ENCODE measurements at regions not wholly inside any gene's neighbourhood (a gene's known extent, or its start where the extent isn't known, plus 50 kb on each side); places are given as distances from the start of the nearest gene placed in this dataset.
A peak's percentile ranks its signal among the peaks of the same experiment; 100 is the strongest.

- H3K4me1 Mint-ChIP-seq: peaks cover 37% of the 10 kb centered on the region
- H3K9me3 Mint-ChIP-seq: no peaks in the 10 kb centered on the region
- DNase-seq (ENCODE audit: low spot score in 2 of 2) (no peak), ATAC-seq (replicated peaks; ENCODE audit: extremely low read depth, poor library complexity, severe bottlenecking) (no peak)
- H3K27ac Mint-ChIP-seq (ENCODE audit: low read depth): peak overlapping the region; percentile 21
- no peaks in the 10 kb centered on the region for H3K27me3 Mint-ChIP-seq
- H3K4me3 Mint-ChIP-seq: peak overlapping the region; percentile 50
- H3K36me3 Mint-ChIP-seq (ENCODE audit: insufficient read depth): peaks cover 2% of the 10 kb centered on the region
Observed at GRCh38 chr14:98965076-98965475, 306.9 kb downstream of the BCL11B start.

DNA sequence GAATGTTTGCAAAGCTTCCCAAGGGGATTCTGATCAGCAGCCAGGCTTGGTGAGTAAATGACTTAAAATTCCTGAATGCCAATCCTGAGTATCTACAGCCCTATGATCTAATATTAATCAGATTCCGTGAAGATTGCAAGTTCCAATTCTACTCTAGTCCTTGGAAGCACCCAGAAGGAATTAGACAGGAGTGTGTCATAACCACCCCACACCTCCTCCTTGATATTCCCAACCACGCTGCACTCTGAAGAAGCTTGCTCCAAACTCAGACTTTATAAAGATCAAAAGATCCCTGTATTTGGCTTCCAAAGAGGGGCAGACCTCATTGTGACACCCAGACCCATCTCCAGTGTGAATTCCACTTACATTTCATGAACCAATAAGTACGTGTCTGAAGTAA is 306.0 kb downstream of the BCL11B start:
- Mint-ChIP-seq H3K9me3 (no peaks in the 10 kb centered on the region), H3K36me3 (ENCODE audit: insufficient read depth) (peaks cover 2% of the 10 kb centered on the region), H3K4me1 (peaks cover 37% of the 10 kb centered on the region), H3K27ac (ENCODE audit: low read depth) (peak overlapping the region; percentile 21), H3K4me3 (no peak overlapping the region), H3K27me3 (no peaks in the 10 kb centered on the region)
- ATAC-seq (replicated peaks; ENCODE audit: extremely low read depth, poor library complexity, severe bottlenecking) (no peak), DNase-seq (ENCODE audit: low spot score in 2 of 2) (no peak)

DNA sequence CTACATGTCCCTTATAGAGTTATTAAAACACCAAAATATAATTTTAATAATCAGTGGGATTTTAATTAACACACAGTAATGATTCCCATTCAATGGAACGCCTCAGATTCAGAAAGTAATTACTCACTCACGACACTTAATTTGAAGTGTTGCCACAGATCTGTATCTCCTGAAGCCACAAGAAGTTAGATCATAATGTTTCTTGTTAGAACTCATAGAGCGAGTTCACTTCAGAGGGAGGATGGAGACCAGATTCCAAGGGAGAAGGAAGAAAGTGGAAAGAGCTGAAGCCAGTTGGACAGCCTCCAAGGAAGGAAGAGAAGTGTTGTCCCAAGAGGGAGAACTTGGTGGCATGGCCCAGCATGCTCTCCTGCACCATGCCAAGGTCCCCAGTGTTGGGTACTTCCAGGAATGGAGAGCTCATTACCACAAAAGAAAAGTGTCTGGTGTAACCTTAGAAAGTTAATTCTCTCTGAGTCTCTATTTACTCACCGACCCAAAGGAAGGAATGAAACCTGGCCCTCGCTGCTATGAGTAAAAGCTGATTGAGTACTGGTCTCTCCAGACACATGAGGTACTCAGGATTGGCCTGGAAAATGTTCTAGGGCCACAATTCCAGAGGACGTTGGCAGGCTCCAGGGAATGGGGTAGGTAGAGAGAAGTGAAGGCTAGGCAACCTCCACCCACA is 305.4 kb downstream of the BCL11B start:
- Mint-ChIP-seq H3K36me3 (ENCODE audit: insufficient read depth) (peaks cover 2% of the 10 kb centered on the region), H3K9me3 (no peaks in the 10 kb centered on the region), H3K4me1 (peaks cover 37% of the 10 kb centered on the region), H3K4me3 (no peak overlapping the region), H3K27me3 (no peaks in the 10 kb centered on the region), H3K27ac (ENCODE audit: low read depth) (no peak overlapping the region)
- DNase-seq (ENCODE audit: low spot score in 2 of 2) (no peak), ATAC-seq (replicated peaks; ENCODE audit: extremely low read depth, poor library complexity, severe bottlenecking) (no peak)

DNA sequence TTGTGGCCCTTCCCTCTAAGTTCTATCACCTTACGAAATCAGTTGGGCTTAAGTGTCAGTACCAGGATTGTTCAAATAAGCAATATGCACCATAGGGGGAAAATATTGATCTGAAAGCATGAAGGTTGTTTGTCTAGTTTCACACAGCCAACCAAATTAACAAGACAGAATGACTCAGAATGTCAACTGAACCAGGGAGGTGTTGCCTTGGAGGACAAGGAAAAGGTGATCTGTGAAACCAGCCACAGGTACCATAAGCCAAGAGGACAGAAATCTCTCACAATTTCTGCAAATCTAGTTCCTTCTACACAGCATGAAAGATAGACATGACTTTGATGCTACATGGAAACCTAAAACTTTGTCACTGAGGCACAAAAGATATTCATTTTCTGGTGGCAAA is 297.9 kb downstream of the BCL11B start:
- Mint-ChIP-seq H3K27me3 (no peaks in the 10 kb centered on the region), H3K4me3 (no peak overlapping the region), H3K9me3 (no peaks in the 10 kb centered on the region), H3K27ac (ENCODE audit: low read depth) (no peak overlapping the region), H3K4me1 (no peaks in the 10 kb centered on the region), H3K36me3 (ENCODE audit: insufficient read depth) (peaks cover 1% of the 10 kb centered on the region)
- ATAC-seq (replicated peaks; ENCODE audit: extremely low read depth, poor library complexity, severe bottlenecking) (no peak), DNase-seq (ENCODE audit: low spot score in 2 of 2) (no peak)

DNA sequence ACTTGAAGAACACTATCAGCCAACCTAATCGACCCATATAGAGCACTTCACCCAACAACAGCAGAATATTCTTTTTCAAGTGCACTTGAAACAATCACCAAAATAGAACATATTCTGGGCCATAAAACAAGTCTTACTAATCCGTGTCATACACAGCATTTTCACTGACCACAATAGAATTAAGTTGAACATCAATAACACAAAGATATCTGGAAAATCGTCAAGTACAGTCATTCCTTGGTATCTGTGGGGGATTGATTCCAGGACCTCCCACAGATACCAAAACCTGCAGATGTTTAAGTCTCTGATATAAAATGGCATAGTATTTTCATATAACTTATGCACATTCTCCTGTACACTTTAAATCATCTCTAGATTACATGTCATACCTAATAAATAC is 295.7 kb downstream of the BCL11B start:
- no peak overlapping the region for H3K27ac Mint-ChIP-seq (ENCODE audit: low read depth)
- no peaks in the 10 kb centered on the region for H3K9me3 Mint-ChIP-seq
- peaks cover 1% of the 10 kb centered on the region for H3K36me3 Mint-ChIP-seq (ENCODE audit: insufficient read depth)

GRCh38 chr14:98977451-98977850 is 294.5 kb downstream of the BCL11B start:
- Mint-ChIP-seq H3K4me3 (no peak overlapping the region), H3K27ac (ENCODE audit: low read depth) (no peak overlapping the region), H3K4me1 (peaks cover 1% of the 10 kb centered on the region), H3K36me3 (ENCODE audit: insufficient read depth) (peaks cover 1% of the 10 kb centered on the region), H3K27me3 (no peaks in the 10 kb centered on the region), H3K9me3 (no peaks in the 10 kb centered on the region)
- DNase-seq (ENCODE audit: low spot score in 2 of 2) (no peak), ATAC-seq (replicated peaks; ENCODE audit: extremely low read depth, poor library complexity, severe bottlenecking) (no peak)

More for the DNA sequence above, 295.7 kb downstream of the BCL11B start:
- no peaks in the 10 kb centered on the region for H3K27me3 Mint-ChIP-seq
- no peak overlapping the region for H3K4me3 Mint-ChIP-seq
- H3K4me1 Mint-ChIP-seq: no peaks in the 10 kb centered on the region
- DNase-seq (ENCODE audit: low spot score in 2 of 2) (no peak), ATAC-seq (replicated peaks; ENCODE audit: extremely low read depth, poor library complexity, severe bottlenecking) (no peak)

- DNase-seq (ENCODE audit: low spot score in 2 of 2) (no peak), ATAC-seq (replicated peaks; ENCODE audit: extremely low read depth, poor library complexity, severe bottlenecking) (no peak)
- Mint-ChIP-seq H3K36me3 (ENCODE audit: insufficient read depth) (peaks cover 1% of the 10 kb centered on the region), H3K27ac (ENCODE audit: low read depth) (peak overlapping the region; percentile 60), H3K4me3 (no peak overlapping the region), H3K9me3 (no peaks in the 10 kb centered on the region), H3K4me1 (peaks cover 37% of the 10 kb centered on the region), H3K27me3 (no peaks in the 10 kb centered on the region)
Observed at GRCh38 chr14:98982986-98983385, 289.0 kb downstream of the BCL11B start.

DNA sequence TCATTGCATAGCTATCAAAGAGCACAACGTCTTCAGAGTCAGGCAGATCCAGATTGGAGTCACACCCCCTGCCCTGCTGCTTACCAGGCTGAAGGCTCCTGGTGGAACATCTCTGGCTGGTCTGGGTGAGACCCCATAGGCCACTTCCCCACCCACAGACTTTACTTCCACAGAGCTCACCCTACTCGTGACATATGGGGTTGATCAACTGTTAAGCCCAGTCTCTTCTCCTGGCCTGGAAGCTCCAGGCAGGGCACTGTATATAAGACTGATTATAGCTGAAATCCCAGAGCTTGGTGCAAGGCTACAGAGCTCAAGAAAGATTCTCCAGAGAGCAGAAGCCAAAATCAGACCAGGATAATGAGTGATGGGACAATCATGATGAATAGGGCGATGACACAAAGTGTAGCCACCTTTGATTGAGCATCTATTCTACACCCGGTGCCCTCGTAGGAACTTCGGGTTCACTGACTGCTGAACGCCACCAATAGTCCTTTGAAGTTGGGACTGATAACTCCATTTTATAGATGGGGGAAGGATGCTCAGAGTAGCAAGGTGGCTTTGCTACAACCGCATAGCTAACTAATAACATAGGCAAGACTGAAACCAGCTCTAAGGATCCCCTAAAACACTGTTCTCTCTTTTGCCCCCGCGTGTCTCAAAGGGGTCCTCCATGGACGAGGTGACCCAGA is 287.8 kb downstream of the BCL11B start:
- Mint-ChIP-seq H3K27ac (ENCODE audit: low read depth) (peak overlapping the region; percentile 86), H3K9me3 (no peaks in the 10 kb centered on the region), H3K4me1 (peaks cover 37% of the 10 kb centered on the region), H3K4me3 (peak overlapping the region; percentile 69), H3K36me3 (ENCODE audit: insufficient read depth) (no peaks in the 10 kb centered on the region), H3K27me3 (no peaks in the 10 kb centered on the region)
- DNase-seq (ENCODE audit: low spot score in 2 of 2) (no peak), ATAC-seq (replicated peaks; ENCODE audit: extremely low read depth, poor library complexity, severe bottlenecking) (peak; percentile 61)

- Mint-ChIP-seq H3K9me3 (no peaks in the 10 kb centered on the region), H3K36me3 (ENCODE audit: insufficient read depth) (no peaks in the 10 kb centered on the region), H3K4me1 (peaks cover 37% of the 10 kb centered on the region), H3K4me3 (peak overlapping the region; percentile 69), H3K27ac (ENCODE audit: low read depth) (peak overlapping the region; percentile 86), H3K27me3 (no peaks in the 10 kb centered on the region)
- DNase-seq (ENCODE audit: low spot score in 2 of 2) (peak; percentile 34 to 56), ATAC-seq (replicated peaks; ENCODE audit: extremely low read depth, poor library complexity, severe bottlenecking) (peak; percentile 98)
Observed at GRCh38 chr14:98984719-98985041, 287.3 kb downstream of the BCL11B start.

DNA sequence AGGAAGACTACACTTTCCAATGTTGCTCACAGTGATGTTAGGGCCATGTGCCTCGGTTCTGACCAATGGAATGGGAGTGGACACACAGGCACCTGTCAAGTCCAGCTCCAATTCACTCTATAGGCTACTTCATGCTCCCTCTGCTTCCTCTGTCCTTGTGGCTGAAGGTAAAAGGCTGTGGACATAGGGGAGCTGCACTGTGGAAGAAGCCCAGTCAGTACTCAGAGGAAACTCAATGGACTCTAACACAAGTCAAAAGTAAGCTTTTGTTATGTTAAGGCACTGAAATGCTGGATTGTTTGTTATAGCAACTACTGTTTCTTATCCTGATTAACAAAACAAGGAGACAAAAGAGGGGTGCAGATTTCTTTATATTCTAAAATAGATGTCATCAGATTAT is 278.2 kb downstream of the BCL11B start:
- Mint-ChIP-seq H3K27ac (ENCODE audit: low read depth) (no peak overlapping the region), H3K9me3 (no peaks in the 10 kb centered on the region), H3K4me3 (no peak overlapping the region), H3K36me3 (ENCODE audit: insufficient read depth) (peaks cover 1% of the 10 kb centered on the region), H3K4me1 (peaks cover 12% of the 10 kb centered on the region), H3K27me3 (no peaks in the 10 kb centered on the region)
- DNase-seq (ENCODE audit: low spot score in 2 of 2): no peak
- no peak for ATAC-seq (replicated peaks; ENCODE audit: extremely low read depth, poor library complexity, severe bottlenecking)

DNA sequence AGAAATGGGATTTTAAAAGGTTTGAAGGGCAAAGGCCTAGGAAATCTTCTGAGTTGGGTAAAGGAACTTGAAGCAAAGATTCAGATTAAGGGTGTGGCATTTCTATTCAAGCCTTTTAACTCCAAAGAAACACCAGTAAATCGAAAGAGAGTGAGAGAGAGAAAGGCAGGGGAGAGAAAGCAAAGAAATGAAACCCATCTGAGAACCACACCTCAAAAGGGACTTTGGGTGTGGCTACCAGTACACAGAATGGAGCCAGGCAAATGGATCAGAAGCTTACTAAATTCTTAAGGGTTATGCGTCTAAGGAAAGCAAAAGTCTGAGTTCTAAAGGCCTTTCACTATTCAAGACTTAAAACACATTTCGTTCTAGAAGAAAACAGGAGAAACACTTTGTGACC is 277.4 kb downstream of the BCL11B start:
- Mint-ChIP-seq H3K4me3 (no peak overlapping the region), H3K4me1 (peaks cover 12% of the 10 kb centered on the region), H3K27me3 (no peaks in the 10 kb centered on the region), H3K27ac (ENCODE audit: low read depth) (peak overlapping the region; percentile 8), H3K36me3 (ENCODE audit: insufficient read depth) (peaks cover 1% of the 10 kb centered on the region), H3K9me3 (no peaks in the 10 kb centered on the region)
- ATAC-seq (replicated peaks; ENCODE audit: extremely low read depth, poor library complexity, severe bottlenecking): no peak
- no peak for DNase-seq (ENCODE audit: low spot score in 2 of 2)

GRCh38 chr14:98997526-98998205 is 274.3 kb downstream of the BCL11B start:
- DNase-seq (ENCODE audit: low spot score in 2 of 2) (no peak), ATAC-seq (replicated peaks; ENCODE audit: extremely low read depth, poor library complexity, severe bottlenecking) (no peak)
- Mint-ChIP-seq H3K9me3 (no peaks in the 10 kb centered on the region), H3K4me1 (peaks cover 12% of the 10 kb centered on the region), H3K36me3 (ENCODE audit: insufficient read depth) (no peaks in the 10 kb centered on the region), H3K27ac (ENCODE audit: low read depth) (no peak overlapping the region), H3K4me3 (no peak overlapping the region), H3K27me3 (no peaks in the 10 kb centered on the region)

- ATAC-seq (replicated peaks; ENCODE audit: extremely low read depth, poor library complexity, severe bottlenecking): no peak
- Mint-ChIP-seq H3K4me1 (peaks cover 8% of the 10 kb centered on the region), H3K4me3 (no peak overlapping the region), H3K36me3 (ENCODE audit: insufficient read depth) (no peaks in the 10 kb centered on the region), H3K27ac (ENCODE audit: low read depth) (no peak overlapping the region), H3K9me3 (no peaks in the 10 kb centered on the region), H3K27me3 (no peaks in the 10 kb centered on the region)
- DNase-seq (ENCODE audit: low spot score in 2 of 2): no peak
Observed at GRCh38 chr14:98999345-98999744, 272.7 kb downstream of the BCL11B start.

Measured in central memory CD8-positive, alpha-beta T cell (primary cell).